GM19240 (cell line): ENCODE measurements at regions not wholly inside any gene's neighbourhood (a gene's known extent, or its start where the extent isn't known, plus 50 kb on each side); places are given as distances from the start of the nearest gene placed in this dataset.

Experiments used
- DNase-seq: peaks from one replicate; pipeline ENCODE4 v3.0.0; 2011; ENCODE audit warnings: low spot score; ENCODE audit not compliant: insufficient read length

DNA sequence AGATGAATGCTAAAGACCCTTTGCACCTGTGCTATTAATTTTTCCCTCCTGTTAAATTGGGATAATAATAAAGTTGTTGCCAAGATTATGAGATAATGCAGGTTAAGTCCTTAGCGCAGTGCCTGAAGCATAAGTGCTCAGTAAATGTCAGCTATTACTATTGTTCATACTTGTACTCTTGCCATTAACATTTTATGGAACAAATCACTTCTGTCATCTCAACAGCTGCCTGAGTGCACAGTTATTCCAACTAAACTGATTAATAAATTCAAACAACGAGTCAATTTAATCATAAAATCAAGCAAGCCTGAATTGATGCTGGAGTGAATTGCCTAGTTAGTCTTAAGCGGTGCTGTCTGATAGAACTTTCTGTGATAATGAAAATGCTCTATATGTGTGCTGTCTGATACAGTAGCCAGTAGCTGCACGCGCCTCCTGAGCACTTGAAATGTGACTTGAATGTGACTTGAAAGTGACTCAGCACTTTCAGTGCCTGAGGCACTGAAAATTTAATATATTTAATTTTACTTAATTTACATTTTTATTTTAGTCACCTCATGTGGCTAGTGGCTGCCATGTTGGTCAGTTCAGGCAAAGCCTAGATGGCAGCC is 198.7 kb upstream of the PFN2 start:
- DNase-seq, result no peak

DNA sequence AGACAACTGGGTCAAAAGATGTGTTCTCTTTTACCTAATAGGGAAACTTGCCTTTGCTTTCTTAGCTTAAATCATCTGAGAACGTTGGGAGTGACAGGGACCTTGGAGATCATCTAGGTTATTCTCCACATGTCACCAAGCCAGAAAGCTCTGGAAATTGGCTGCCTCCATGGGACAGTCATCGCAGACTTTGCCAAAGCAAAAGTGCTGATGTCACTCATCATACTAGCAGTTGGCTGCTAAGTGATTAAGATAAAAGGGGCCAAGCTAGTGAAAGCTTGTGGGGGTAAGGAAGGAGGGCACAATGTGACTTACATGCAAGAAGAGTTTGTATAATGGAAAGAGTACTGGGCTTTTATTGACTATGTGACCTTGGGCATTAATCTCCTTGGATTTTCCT is 198.0 kb upstream of the PFN2 start:
- no peak for DNase-seq

DNA sequence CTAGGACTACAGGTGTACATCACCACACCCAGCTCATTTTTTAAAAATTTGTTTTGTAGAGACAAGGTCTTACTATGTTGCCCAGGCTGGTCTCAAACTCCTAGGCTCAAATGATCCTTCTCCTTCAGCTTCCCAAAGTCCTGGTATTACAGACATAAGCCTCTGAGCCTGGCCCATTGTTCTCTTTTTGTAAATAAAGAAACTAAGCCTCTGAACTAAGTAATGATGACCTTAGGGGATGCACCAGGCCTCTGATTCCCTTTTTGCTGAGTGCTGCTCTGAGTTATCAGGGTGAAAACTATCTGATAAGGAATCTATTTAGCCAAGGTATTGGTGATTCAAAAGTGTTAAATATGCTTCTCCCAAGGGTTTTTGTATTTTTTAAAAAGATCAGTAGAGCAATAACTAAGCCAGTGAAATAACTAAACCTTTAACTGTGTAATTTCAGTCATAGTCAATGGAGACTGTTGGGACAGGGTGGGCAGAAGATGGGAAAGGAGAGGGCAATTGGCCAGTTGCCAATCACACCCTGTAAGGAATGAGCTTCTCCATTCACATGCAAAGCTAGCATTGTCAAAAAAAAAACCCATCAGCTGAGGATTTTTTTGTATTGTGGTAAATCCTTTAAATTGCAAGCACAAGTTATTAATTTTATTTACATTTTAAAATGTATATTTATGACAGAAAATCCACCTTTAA is 194.8 kb upstream of the PFN2 start:
- no peak for DNase-seq

DNA sequence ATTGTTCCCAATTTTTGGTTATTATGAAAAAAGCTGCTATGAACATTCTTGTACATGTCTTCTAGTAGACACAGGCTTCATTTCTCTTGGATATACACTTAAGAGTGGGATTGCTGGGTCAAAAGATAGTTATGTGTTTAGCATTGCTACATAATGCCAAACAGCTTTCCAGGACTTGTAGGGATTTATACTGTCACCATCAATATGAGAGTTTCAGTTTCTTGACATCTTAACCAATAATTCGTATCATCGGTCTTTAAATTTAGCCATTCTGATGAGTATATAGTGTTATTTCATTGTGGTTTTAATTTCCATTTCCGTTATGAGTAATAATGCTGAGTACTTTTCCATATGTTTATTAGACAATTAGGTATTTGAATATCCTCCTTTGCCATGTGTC is 190.3 kb upstream of the PFN2 start:
- DNase-seq, result no peak

DNA sequence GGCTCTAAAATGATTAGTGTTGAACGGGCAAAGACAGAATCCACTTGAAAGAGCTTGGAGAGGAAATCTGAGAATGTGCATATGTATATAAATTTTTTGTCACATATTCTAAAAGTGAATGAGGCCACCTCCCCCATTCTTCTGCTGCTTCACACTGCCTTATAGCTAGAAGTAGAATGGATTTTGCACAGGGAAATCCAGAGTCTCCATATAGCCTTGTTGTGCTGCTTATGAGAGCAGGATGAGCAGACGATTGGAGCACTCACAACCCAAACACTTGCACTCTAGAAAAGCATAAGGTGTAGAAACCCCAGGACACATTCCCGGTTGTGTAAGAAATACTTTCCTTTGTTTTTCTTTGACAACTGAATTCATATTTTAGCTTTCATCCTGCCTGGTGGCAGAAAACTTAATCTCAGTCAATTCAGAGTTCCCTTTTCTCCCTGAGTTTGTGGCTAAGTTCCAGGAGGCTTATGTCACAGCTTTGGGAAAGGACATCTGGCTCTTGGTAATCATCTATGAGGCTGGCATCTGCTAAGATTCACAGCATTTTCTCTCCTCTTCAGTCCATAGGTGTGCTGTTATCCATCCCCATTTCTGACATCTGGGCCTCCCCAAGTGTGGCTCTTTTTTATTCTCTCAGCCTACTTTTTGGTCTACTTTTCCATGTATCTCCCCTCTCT is 188.4 kb upstream of the PFN2 start:
- DNase-seq, result no peak

DNA sequence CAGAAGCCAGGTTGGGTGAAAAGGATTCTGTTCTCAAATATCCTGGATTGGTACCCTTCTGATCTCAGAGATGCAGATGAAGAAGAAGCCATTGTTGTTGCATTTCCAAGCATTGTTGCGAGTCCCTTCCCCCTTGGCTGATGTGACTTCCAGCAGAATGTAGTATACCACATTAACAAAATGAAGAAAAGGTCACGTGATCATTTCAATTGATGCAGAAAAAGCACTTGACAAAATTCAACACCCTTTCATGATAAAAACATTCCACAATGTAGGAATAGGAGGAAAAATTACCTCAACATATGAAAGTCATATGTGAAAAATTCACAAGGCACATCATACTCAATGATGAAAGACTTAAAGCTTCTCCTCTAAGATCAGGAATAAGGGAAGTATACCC is 181.9 kb upstream of the PFN2 start:
- no peak for DNase-seq

DNA sequence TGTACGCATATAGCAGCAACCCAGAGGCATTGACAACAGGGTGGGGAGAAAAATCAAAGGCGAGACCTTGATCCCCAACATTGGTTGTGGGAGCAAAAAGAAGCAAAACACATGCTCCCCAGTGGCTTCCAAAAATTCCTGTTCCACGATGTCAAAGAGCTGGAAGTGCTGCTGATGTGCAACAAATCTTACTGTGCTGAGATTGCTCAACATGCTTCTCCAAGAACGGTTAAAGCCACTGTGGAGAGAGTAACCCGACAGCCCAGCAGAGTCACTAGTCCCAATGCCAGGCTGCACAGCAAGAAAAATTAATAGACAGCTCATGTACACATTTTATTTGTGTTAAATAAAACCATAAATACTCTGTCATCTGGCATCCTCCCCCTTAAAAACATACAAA is 179.9 kb upstream of the PFN2 start:
- DNase-seq, result no peak

DNA sequence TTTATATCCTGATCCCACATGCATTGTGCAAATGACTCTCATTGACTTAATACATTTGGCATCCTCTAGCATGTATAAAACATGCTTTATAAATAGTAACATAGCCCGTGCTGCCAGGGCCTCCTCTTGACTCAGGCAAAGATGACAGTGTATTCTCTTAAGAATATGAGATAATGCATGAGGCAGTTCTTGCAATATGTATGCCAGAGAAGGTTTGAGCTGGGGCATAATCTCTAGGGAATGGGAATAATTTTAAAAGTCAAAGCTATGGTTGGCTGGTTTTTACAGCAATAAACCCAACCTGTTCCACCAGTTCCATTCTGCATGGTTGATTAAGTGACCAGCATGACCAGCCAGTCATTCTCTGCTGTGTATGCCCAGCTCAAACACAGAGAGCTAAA is 179.0 kb upstream of the PFN2 start:
- no peak for DNase-seq

DNA sequence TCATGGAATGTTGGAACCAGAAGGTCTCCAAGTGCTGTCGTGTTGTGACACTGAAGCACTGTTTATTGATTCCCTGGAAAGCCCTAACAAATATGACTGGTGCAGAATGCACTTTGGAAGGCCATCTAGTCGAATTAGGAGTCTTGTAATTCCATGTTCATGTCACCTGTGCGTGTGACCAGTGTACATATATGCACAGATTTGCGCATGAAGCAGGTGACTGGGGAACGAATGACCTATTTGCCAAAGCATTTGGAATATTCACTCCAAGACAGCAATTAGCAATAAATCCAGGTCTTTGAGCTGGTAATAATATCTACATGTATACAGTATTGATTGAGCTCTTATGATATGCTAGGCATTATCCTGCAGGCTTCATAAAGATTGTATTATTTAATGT is 177.5 kb upstream of the PFN2 start:
- DNase-seq, result no peak

DNA sequence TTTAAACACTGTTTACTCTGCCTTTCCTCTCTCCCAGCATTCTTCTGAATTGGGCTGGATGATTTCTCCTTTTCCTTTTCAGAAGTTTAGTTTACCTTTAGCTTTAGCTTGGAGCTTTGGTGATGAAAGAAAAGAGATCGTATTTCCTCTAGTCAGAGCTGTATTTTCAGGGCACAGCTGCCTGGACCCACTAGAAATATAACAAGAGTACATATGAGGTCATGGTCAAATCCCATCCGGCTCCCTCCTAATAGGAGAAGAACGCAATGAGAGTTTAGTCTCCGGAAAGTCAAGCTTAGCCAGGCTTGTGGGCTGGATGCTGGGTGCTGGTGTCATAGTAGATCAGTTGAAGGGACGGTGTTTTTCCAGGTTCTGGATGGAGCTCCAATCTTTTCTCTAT is 177.1 kb upstream of the PFN2 start:
- DNase-seq, result no peak

DNA sequence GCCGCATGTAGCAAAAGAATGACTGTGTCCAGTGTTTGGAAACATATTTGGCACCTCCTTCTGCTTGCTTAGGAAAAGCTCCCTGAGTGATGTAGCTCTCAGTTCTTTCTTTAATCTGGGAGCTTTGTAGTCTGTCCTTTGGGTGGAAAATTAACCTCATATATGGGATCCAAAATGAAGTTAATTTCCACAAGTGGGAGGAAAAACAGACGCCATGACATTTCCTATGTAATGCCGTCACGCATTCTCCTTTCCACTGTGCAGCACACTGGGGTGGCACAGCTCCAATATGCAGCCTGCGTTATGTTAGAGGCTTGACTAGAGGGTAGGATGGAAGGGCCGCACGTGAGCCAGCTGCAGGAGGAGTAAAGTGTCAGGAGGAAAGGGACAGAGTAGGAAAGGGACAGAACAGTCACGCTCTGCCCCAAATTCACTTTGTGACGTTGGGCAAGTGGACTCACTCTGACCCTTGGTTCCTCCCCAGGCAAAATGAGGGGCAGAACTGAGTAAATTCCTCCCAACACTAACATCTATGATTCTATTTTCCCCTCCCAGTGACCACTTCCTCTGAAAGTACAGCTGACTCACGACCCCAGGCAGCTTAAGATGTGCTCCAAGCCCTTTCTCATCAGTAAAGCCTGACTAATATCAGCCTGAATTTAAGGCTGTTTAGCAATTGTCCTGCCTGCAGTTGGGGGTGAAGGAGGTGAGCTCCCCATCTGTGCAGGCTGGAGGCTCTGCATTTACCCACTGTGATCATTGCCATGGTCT is 176.5 kb upstream of the PFN2 start:
- DNase-seq, result no peak

DNA sequence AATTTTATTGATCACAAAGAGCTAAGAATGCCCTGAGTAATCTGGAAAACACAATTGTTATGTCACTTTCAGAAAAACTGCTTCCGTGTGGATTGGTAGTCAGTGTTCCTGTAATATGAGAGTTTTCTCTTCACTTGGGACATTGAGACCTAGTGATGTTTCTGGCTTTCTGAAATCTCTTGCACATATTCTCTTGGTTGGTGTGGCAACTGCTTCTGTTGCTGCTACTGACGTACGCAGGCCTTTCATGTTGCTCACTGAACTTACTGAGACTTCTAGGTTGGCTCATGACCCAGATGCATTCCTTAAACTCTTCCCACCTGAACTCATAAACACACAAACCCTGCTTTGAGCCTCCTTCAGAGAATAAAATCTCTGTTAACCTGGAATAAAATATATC is 175.0 kb upstream of the PFN2 start:
- no peak for DNase-seq

DNA sequence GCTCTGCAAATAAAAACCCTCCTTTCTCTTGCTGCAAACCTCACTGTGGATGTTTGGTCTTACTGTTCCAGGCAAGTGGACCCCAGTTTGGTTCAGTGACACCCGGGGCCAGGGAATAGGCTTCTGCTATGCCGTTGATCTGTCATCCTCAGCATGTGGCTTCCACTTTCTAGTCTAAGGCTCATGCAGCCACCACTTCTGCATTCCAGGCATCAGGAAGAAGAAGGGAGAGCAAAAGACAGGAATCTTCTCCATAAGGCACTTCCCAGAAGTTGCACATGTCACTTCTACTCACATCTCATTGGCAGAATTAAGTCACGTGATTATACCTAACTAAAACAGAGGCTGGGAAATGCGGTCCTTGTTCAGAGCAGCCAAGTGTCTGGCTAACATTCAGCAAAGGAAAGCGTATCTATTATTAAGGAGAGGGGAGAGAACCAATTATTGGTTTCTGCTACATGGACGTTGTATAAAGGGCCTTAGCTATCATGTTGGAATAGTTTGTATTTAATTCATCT is 173.6 kb upstream of the PFN2 start:
- no peak for DNase-seq

DNA sequence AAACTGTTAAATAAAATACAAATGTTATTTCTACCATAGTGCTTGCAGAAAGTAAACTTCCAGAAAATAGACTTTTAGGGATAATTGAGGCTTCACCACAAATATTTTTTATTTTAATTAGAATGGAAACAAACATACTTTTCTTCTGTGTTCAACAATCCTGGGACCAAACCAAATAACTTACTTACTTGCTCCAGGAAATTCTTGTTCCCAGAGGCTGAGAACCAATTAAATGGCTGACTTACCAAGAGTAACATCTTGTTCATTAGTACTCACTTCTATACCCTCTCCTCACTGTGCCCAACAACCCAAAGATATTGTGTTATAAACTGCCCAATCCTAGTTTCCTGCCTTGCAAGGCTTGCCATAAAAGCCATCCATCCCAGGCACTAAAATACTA is 172.2 kb upstream of the PFN2 start:
- no peak for DNase-seq

DNA sequence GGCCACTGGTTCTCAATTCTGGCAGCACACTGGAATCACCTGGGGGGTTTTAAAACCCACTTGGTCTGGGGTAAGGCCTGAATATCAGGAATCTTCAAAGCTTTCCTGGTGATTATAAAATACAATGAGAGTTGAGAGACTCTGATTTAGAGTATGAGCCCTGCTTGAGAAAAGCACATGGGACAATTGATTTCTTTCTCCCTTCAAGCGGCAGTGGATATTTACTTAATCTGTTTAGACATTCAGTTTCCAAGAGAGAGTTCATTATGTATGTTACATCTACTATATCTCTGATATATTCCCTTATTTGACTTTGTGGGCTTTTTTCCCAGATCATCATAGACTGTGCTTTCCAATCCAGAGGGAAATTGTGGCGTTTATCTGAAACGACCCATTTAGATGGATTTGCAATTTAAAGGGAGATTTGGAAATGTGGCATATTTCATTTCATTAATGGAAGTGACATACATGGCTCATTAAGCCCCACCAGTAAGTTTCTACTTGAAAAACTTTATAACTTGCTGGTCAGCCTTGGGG is 171.2 kb upstream of the PFN2 start:
- no peak for DNase-seq

DNA sequence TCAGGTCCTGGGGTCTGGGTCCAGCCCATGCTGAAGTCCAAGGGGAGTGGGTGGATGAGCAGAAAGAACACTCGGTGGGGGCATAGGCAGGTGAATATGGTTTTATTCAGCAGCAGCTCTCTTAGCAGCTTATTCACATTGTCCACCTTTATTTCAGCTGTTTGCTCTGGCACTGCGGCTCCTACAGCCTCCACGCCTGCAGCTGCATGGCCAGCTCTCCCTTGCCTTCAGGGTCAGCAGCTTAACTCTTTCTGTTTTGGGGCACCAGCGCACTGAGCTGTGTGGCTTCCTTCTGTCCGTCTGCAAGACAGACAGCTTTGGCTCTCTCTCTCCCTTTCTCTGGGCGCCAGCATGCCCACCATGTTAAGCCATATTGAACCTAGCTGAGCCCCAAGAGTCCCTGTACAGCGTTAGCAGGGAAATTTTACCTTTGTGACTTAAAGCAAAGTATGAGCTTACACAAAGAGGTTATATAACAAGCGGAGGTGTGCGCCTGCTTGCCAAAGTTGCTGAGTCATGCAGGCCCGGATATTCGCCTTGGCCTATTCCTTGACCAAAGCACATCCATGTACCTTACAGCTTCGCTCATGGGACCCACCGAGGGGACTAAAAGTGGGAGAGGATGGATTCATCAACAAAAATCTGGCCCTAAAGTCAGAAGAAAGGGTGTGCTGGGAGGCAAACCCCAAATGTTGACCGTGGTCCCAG is 170.1 kb upstream of the PFN2 start:
- no peak for DNase-seq

DNA sequence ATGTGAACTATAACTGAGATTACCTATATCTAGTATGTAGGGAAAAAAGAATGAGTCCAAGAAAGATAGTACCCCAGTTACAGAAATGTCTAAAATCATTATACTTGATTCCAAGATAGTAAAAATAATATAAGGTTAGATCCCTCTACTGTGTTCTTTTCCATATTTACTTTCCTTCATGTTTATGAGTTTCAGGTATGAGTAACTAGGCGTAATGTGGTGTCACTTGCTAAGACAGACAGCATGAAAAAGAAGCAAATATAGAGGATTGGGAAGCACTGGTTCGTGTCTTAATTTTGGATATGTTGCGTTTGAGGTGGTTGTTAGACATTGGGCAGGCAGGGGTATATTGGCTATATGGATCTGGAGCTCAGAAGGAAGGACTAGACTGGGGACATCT is 168.1 kb upstream of the PFN2 start:
- no peak for DNase-seq

DNA sequence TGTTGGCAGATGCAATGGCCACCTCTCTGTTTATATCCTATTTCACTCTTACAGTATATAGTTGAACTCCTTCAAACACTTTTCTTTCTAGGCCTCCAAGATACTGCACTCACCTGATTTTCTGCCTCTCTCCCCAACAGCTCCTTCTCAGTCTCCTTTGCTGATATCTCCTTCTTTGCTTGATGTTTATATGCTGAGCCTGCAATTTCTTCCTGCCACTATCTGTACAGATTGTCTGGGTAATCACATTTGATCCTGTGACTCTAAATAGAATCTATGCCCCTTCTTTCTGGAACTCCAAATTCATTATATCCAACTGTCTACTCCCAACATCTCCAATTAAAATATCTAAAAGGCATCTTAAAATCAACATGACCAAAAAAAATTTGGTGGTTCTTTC is 165.5 kb upstream of the PFN2 start:
- DNase-seq, result no peak

DNA sequence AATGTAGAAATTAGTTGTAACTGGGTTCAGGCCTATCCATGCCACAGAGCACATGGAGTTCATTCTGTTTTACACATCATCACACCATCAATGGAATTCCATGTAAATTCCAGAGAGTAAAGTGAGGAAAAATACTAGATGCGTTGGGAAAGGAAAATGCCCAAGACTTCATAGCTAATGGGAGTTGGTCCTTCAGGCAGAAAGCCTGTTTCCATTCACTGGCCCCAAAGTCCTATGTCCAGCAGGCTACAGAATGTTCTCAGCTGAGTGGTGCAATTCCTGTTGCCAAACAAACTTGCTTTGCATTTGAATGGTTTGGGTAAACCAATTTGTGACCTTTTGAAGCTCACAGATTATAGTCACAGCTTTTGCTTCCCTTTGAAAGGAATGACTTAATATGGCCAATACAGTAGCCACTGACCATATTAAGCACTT is 164.6 kb upstream of the PFN2 start:
- DNase-seq, result no peak

DNA sequence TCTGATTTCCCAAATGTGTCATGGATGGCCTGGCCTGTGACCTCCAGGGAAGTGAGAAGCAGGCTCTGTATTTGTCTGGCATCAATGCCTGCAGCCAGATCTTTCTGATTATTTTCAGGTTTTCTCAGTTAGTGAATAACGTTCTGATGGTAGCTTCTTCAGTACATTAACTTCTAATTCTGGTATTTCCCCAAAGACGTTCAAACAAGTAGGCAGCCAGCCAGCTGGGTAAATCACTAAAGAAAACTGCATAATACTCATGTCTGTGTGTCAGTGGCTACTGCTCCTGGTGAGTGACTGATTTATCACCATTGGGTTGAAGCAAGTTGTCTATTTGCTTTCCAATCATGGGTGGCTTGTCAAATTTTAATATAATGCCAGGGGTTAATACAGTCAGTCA is 162.6 kb upstream of the PFN2 start:
- no peak for DNase-seq

DNA sequence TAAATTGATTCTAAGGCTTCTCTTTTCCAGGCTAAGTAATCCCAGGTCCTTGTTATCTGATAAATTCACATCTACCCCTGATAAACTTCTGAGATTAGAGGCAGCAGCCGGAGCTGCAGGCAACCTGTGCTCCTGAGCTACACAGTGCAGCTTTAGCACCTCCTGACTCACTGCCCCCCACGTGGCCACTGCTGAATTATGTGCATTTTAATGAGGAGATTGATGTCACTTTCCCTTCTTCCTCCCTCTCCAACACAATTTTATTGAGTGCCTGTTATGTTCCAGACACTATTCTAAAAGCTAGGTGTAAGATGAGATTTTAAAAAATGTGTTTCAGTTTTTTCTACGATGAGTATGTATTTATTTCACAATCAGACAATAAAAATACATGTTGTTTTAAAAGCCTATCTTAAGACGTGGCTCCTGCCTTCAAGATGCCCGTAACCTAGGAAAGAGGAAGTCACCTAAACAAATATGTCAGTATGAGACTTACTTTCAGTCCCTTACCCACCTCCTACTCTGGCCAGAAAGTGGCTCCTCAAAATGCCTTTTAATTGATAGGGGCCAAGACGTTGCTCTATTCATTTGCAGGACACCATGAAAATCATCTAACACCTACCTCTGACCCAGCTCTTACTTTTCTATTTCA is 161.5 kb upstream of the PFN2 start:
- no peak for DNase-seq
